ENCODE measurements at regions not wholly inside any gene's neighbourhood (a gene's known extent, or its start where the extent isn't known, plus 50 kb on each side); places are given as distances from the start of the nearest gene placed in this dataset.

- DNase-seq, result no peak
Observed at GRCh38 chr1:4292861-4293260, 361.5 kb upstream of the AJAP1 start.

- no peak for DNase-seq
Observed at GRCh38 chr1:4298361-4299083, 355.9 kb upstream of the AJAP1 start.

GRCh38 chr1:4301007-4301406 lies 353.4 kb upstream of the AJAP1 start:
- no peak for DNase-seq

GRCh38 chr1:4303303-4303702 lies 351.1 kb upstream of the AJAP1 start:
- no peak for DNase-seq

GRCh38 chr1:4305526-4306301 lies 348.7 kb upstream of the AJAP1 start:
- no peak for DNase-seq

- no peak for DNase-seq
Observed at GRCh38 chr1:4306559-4307467, 347.6 kb upstream of the AJAP1 start.

GRCh38 chr1:4307468-4307845 lies 347.0 kb upstream of the AJAP1 start:
- DNase-seq, result no peak

GRCh38 chr1:4307911-4308545 lies 346.4 kb upstream of the AJAP1 start:
- DNase-seq, result no peak

GRCh38 chr1:4308806-4309205 lies 345.6 kb upstream of the AJAP1 start:
- no peak for DNase-seq

- no peak for DNase-seq
Observed at GRCh38 chr1:4309676-4310320, 344.6 kb upstream of the AJAP1 start.

- DNase-seq, result no peak
Observed at GRCh38 chr1:4310396-4310923, 343.9 kb upstream of the AJAP1 start.

- no peak for DNase-seq
Observed at GRCh38 chr1:4312024-4312423, 342.4 kb upstream of the AJAP1 start.

- no peak for DNase-seq
Observed at GRCh38 chr1:4315202-4315601, 339.2 kb upstream of the AJAP1 start.

- no peak for DNase-seq
Observed at GRCh38 chr1:4317207-4317606, 337.2 kb upstream of the AJAP1 start.

GRCh38 chr1:4318720-4319119 lies 335.7 kb upstream of the AJAP1 start:
- no peak for DNase-seq

GRCh38 chr1:4319496-4319895 lies 334.9 kb upstream of the AJAP1 start:
- no peak for DNase-seq

- DNase-seq, result no peak
Observed at GRCh38 chr1:4322881-4323280, 331.5 kb upstream of the AJAP1 start.

GRCh38 chr1:4323309-4323708 lies 331.1 kb upstream of the AJAP1 start:
- DNase-seq, result no peak

- no peak for DNase-seq
Observed at GRCh38 chr1:4324525-4324924, 329.9 kb upstream of the AJAP1 start.

- DNase-seq, result no peak
Observed at GRCh38 chr1:4327142-4327541, 327.3 kb upstream of the AJAP1 start.

GRCh38 chr1:4328402-4329071 lies 325.9 kb upstream of the AJAP1 start:
- DNase-seq, result no peak
